H1 (cell line): ENCODE measurements at regions not wholly inside any gene's neighbourhood (a gene's known extent, or its start where the extent isn't known, plus 50 kb on each side); places are given as distances from the start of the nearest gene placed in this dataset.

ENCODE experiments used
- CTCF ChIA-PET: fragments of 300-600 bp; sonication (Branson Sonifier 250); formaldehyde crosslinking; loops from one replicate; lab custom pipeline; 2021; ENCODE audit not compliant: partially characterized antibody; lab: Charles Lee
- POLR2A ChIA-PET: fragments of 300-600 bp; sonication (Branson Sonifier 250); formaldehyde crosslinking; loops from one replicate; lab custom pipeline; 2021; ENCODE audit warnings: inconsistent platforms; ENCODE audit not compliant: partially characterized antibody; lab: Charles Lee
- DNase-seq, 2 experiments: peaks; one replicate each; pipeline versions ENCODE4 v3.0.0 to v3.0.0-alpha.2; 2010 to 2022; ENCODE audit warnings: low spot score in 2 of 2, low read depth in 1 of 2, mixed read lengths in 1 of 2
- FAIRE-seq: peaks from 2 replicates; lab custom pipeline; 2011; peaks lifted over from hg19 to GRCh38; lab: Jason Lieb, UNC
- H2AFZ ChIP-seq: 2 replicates; pipeline ENCODE4 v1.8.1; 2012; ENCODE audit warnings: low read length, inconsistent platforms
- H2AK5ac ChIP-seq: 2 replicates; pipeline ENCODE4 v1.6.1; 2013; ENCODE audit warnings: low read depth, low read length
- H2BK120ac ChIP-seq: replicated peaks from 2 replicates; pipeline ENCODE3; 2013; ENCODE audit warnings: low read depth, low read length, inconsistent platforms
- H2BK12ac ChIP-seq: 2 replicates; pipeline ENCODE4 v1.6.1; 2013; ENCODE audit warnings: low read depth, low read length
- H2BK15ac ChIP-seq: 2 replicates; pipeline ENCODE4 v1.6.1; 2013; ENCODE audit warnings: low read length
- H2BK20ac ChIP-seq: 2 replicates; pipeline ENCODE4 v1.6.1; 2013; ENCODE audit warnings: low read length
- H2BK5ac ChIP-seq: 2 replicates; pipeline ENCODE4 v1.6.1; 2013; ENCODE audit warnings: low read depth, low read length
- H3K14ac ChIP-seq: 2 replicates; pipeline ENCODE4 v1.6.1; 2013; ENCODE audit warnings: inconsistent platforms; ENCODE audit not compliant: insufficient read length
- H3K18ac ChIP-seq: 2 replicates; pipeline ENCODE4 v1.6.1; 2013; ENCODE audit warnings: low read length; ENCODE audit errors: extremely low read depth
- H3K23ac ChIP-seq: 2 replicates; pipeline ENCODE4 v1.6.1; 2013; ENCODE audit warnings: inconsistent platforms; ENCODE audit not compliant: insufficient read length
- H3K23me2 ChIP-seq: 2 replicates; pipeline ENCODE4 v1.6.1; 2013; ENCODE audit warnings: low read depth, low read length
- H3K27ac ChIP-seq: 2 replicates; pipeline ENCODE4 v1.6.1; 2011; ENCODE audit warnings: low read depth, low read length, inconsistent platforms
- H3K27me3 ChIP-seq, 4 experiments: replicated peaks in 1 of 4; 1 replicate in 1 of 4; 2 replicates in 3 of 4; pipeline versions ENCODE4 v1.6.1 to v1.8.1; 2011 to 2013; ENCODE audit warnings: low read length in 3 of 4, mild to moderate bottlenecking in 3 of 4, inconsistent platforms in 2 of 4, mixed read lengths in 2 of 4, moderate library complexity in 1 of 4; ENCODE audit not compliant: control insufficient read depth in 3 of 4, insufficient read depth in 3 of 4; ENCODE audit errors: extremely low read depth in 1 of 4
- H3K36me3 ChIP-seq, 4 experiments: 2 replicates each; pipeline versions ENCODE4 v1.6.1 to v1.8.1; 2011 to 2013; ENCODE audit warnings: mild to moderate bottlenecking in 4 of 4, low read length in 3 of 4, moderate library complexity in 2 of 4, control low read depth in 1 of 4, inconsistent platforms in 1 of 4; ENCODE audit not compliant: insufficient read depth in 4 of 4, control insufficient read depth in 2 of 4
- H3K4ac ChIP-seq: replicated peaks from 2 replicates; pipeline ENCODE3; 2013; ENCODE audit warnings: low read length, low read depth, mixed read lengths, inconsistent platforms; ENCODE audit not compliant: insufficient read length
- H3K4me1 ChIP-seq, 4 experiments: replicated peaks in 1 of 4; 1 replicate in 1 of 4; 2 replicates in 3 of 4; pipeline versions ENCODE4 v1.6.1 to v1.8.1; 2011 to 2013; ENCODE audit warnings: low read length in 3 of 4, inconsistent platforms in 2 of 4, mixed read lengths in 1 of 4; ENCODE audit not compliant: insufficient read depth in 4 of 4, control insufficient read depth in 3 of 4
- H3K4me2 ChIP-seq, 2 experiments: 2 replicates each; pipeline versions ENCODE4 v1.6.1 to v1.8.1; 2011 to 2013; ENCODE audit warnings: low read depth in 2 of 2, low read length in 2 of 2, control low read depth in 1 of 2, inconsistent platforms in 1 of 2, mild to moderate bottlenecking in 1 of 2; ENCODE audit not compliant: insufficient read depth in 1 of 2
- H3K4me3 ChIP-seq, 4 experiments: fragments of 200-600, 300-600 bp in 1 of 4; sonication (generic), shearing (Covaris generic), sonication (Bioruptor Twin) in 1 of 4; 2 replicates each; pipeline versions ENCODE4 v1.5.1 to v1.8.1; 2011 to 2016; ENCODE audit warnings: low read length in 4 of 4, low read depth in 3 of 4, control low read depth in 2 of 4, inconsistent platforms in 2 of 4, mild to moderate bottlenecking in 2 of 4, mixed read lengths in 1 of 4, moderate library complexity in 1 of 4; ENCODE audit not compliant: insufficient read depth in 2 of 4; ENCODE audit errors: extremely low read depth in 1 of 4
- H3K56ac ChIP-seq: replicated peaks from 2 replicates; pipeline ENCODE3; 2013; ENCODE audit warnings: low read depth, mild to moderate bottlenecking, mixed read lengths, low read length, inconsistent platforms; ENCODE audit not compliant: insufficient read length
- H3K79me1 ChIP-seq: 2 replicates; pipeline ENCODE4 v1.6.1; 2013; ENCODE audit warnings: low read depth, low read length, control low read depth
- H3K79me2 ChIP-seq, 2 experiments: 2 replicates each; pipeline versions ENCODE4 v1.6.1 to v1.8.1; 2012 to 2013; ENCODE audit warnings: low read length in 2 of 2, mild to moderate bottlenecking in 2 of 2, inconsistent platforms in 1 of 2; ENCODE audit not compliant: insufficient read depth in 2 of 2, control insufficient read depth in 1 of 2
- H3K9ac ChIP-seq, 4 experiments: replicated peaks in 1 of 4; 1 replicate in 1 of 4; 2 replicates in 3 of 4; pipeline versions ENCODE4 v1.6.1 to v1.8.1; 2011 to 2013; ENCODE audit warnings: low read depth in 3 of 4, low read length in 3 of 4, control low read depth in 2 of 4, mild to moderate bottlenecking in 2 of 4, moderate library complexity in 2 of 4, inconsistent platforms in 1 of 4; ENCODE audit errors: extremely low read depth in 1 of 4
- H3K9me3 ChIP-seq, 2 experiments: 2 replicates each; pipeline versions ENCODE4 v1.6.1 to v1.8.1; 2012 to 2013; ENCODE audit warnings: mild to moderate bottlenecking in 2 of 2, moderate library complexity in 2 of 2, control low read depth in 1 of 2, inconsistent platforms in 1 of 2, low read depth in 1 of 2, low read length in 1 of 2, mixed read lengths in 1 of 2; ENCODE audit not compliant: insufficient read depth in 2 of 2
- H4K20me1 ChIP-seq, 2 experiments: replicated peaks in 1 of 2; 2 replicates each; pipeline versions ENCODE3 to v1.8.1; 2011 to 2013; ENCODE audit warnings: inconsistent platforms in 2 of 2, low read length in 2 of 2, mild to moderate bottlenecking in 1 of 2; ENCODE audit not compliant: insufficient read depth in 2 of 2, control insufficient read depth in 1 of 2
- H4K5ac ChIP-seq: 2 replicates; pipeline ENCODE4 v1.6.1; 2013; ENCODE audit warnings: low read length, low read depth, mixed read lengths, inconsistent platforms; ENCODE audit not compliant: insufficient read length
- H4K8ac ChIP-seq: 2 replicates; pipeline ENCODE4 v1.8.0; 2013; ENCODE audit warnings: mild to moderate bottlenecking, moderate library complexity, low read length, inconsistent platforms; ENCODE audit not compliant: insufficient read depth; ENCODE audit errors: extremely low read depth
- H4K91ac ChIP-seq: replicated peaks from 2 replicates; pipeline ENCODE3; 2013; ENCODE audit warnings: low read length, mixed read lengths, inconsistent platforms; ENCODE audit not compliant: insufficient read length
- ATF2 ChIP-seq: IDR thresholded peaks from 2 replicates; pipeline ENCODE4 v1.6.1; 2012; ENCODE audit warnings: low read length, inconsistent platforms
- BACH1 ChIP-seq: IDR thresholded peaks from 2 replicates; pipeline ENCODE4 v1.6.1; 2012; ENCODE audit warnings: low read length, improper control_type of control experiment
- CREB1 ChIP-seq: IDR thresholded peaks from 2 replicates; pipeline ENCODE4 v1.6.1; 2012; ENCODE audit warnings: inconsistent platforms
- CTBP2 ChIP-seq: IDR thresholded peaks from 2 replicates; pipeline ENCODE4 v1.7.0; 2011; ENCODE audit warnings: borderline replicate concordance, mild to moderate bottlenecking, moderate library complexity, mixed read lengths, low read length; ENCODE audit not compliant: insufficient read depth, insufficient read length
- EZH2 ChIP-seq: fragments of 200-600 bp; sonication (generic); IDR thresholded peaks from 2 replicates; pipeline ENCODE4 v1.7.1; 2012; ENCODE audit warnings: low read depth, mild to moderate bottlenecking, moderate library complexity, low read length, inconsistent platforms; ENCODE audit not compliant: severe bottlenecking
- JUN ChIP-seq: IDR thresholded peaks from 2 replicates; pipeline ENCODE4 v1.6.1; 2011; ENCODE audit warnings: low read depth, mild to moderate bottlenecking, improper control_type of control experiment, low read length
- KDM5A ChIP-seq: fragments of 200-600 bp; IDR thresholded peaks from 2 replicates; pipeline ENCODE4 v1.7.1; 2012; ENCODE audit warnings: mild to moderate bottlenecking, low read length, inconsistent platforms, mixed read lengths
- POLR2A ChIP-seq, 2 experiments: IDR thresholded peaks; 1 replicate in 1 of 2; 2 replicates in 1 of 2; pipeline ENCODE4 v1.6.1; 2011; ENCODE audit warnings: low read depth in 2 of 2, low read length in 2 of 2, mild to moderate bottlenecking in 2 of 2; ENCODE audit errors: control extremely low read depth in 1 of 2
- WGBS, 2 experiments: shearing (Covaris generic) in 1 of 2; methylation state at CpG; one replicate each; pipeline versions ENCODE4 v1.1.6 to v1.1.7; 2013 to 2015; ENCODE audit warnings: low lambda C conversion rate in 2 of 2, mixed read lengths in 2 of 2, inconsistent platforms in 1 of 2, low coverage in 1 of 2, missing lambda C conversion rate in 1 of 2; ENCODE audit not compliant: insufficient replicate concordance in 2 of 2, insufficient coverage in 1 of 2, insufficient read length in 1 of 2; ENCODE audit errors: extremely low coverage in 1 of 2, missing lambda C conversion rate in 1 of 2; 5-methylcytosine and 5-hydroxymethylcytosine counted together

DNA sequence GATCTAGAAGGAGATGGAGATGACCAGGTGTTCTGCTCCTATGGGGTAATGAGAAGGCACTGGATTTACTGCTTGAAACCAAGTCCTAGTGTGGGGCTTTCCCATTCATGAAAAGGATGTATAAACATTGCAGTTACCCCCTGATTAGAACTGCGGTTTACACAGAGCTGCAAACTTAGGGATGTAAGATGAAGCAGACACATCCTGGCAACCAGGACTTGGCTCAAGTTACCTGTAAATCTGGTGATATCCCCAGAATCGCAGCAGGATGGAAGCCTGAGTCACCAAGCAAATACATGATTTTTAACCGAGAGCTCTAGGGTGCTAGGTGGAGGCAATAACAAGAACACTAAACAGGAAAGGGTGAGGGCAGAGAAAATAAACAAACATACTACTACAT is 178.6 kb upstream of the MAMLD1 start:
- no peaks in the 10 kb centered on the region for H4K20me1 ChIP-seq
- no peaks in the 10 kb centered on the region for H3K4me1 ChIP-seq
- no peak overlapping the region for H3K9ac ChIP-seq
- no peak overlapping the region for H3K27ac ChIP-seq
- H4K91ac ChIP-seq: no peak overlapping the region
- H3K23ac ChIP-seq: no peak overlapping the region
- no peak overlapping the region for H3K4ac ChIP-seq
- no peak overlapping the region for H2BK15ac ChIP-seq
- no peak overlapping the region for H3K4me2 ChIP-seq
- FAIRE-seq: peak; percentile 66
- 91% methylated on average over 3 of the region's 3 CpGs; no CpG with 5 or more reads in 1 of the 2 experiments for WGBS, 2 experiments
- H3K23me2 ChIP-seq: no peaks in the 10 kb centered on the region
- ChIA-PET POLR2A (no interaction called here), CTCF (interaction anchor here (0.7 kb wide), 1 partner anchor 196 kb away, joined by 5 read pairs; no protein-coding TSS in a partner anchor)
- no peak overlapping the region for H3K18ac ChIP-seq
- H2BK120ac ChIP-seq: no peak overlapping the region
- no peaks in the 10 kb centered on the region for H3K27me3 ChIP-seq
- H3K36me3 ChIP-seq: no peaks in the 10 kb centered on the region
- H3K79me2 ChIP-seq: no peaks in the 10 kb centered on the region
- no peak overlapping the region for H2BK5ac ChIP-seq
- H2AFZ ChIP-seq: no peak overlapping the region
- TF ChIP-seq KDM5A: no peak
- no peak for TF ChIP-seq CREB1
- TF ChIP-seq JUN: no peak
- no peak for TF ChIP-seq BACH1
- TF ChIP-seq EZH2: no peak
- TF ChIP-seq ATF2: no peak
- TF ChIP-seq POLR2A (IDR thresholded peaks at IDR 0.05; ENCODE audit: control extremely low read depth in 1 of 2, low read depth in 2 of 2, low read length in 2 of 2): no peak
- no peak for TF ChIP-seq CTBP2
- no peak overlapping the region for H2BK12ac ChIP-seq
- DNase-seq: no peak
- no peaks in the 10 kb centered on the region for H3K79me1 ChIP-seq
- H4K5ac ChIP-seq: no peak overlapping the region
- H2AK5ac ChIP-seq: no peak overlapping the region
- H2BK20ac ChIP-seq: no peak overlapping the region
- no peak overlapping the region for H4K8ac ChIP-seq
- H3K9me3 ChIP-seq: no peaks in the 10 kb centered on the region
- H3K56ac ChIP-seq: no peak overlapping the region
- no peak overlapping the region for H3K14ac ChIP-seq
- H3K4me3 ChIP-seq: no peak overlapping the region
